ENCODE measurements at regions not wholly inside any gene's neighbourhood (a gene's known extent, or its start where the extent isn't known, plus 50 kb on each side); places are given as distances from the start of the nearest gene placed in this dataset.

GRCh38 chr12:18943200-18943599 lies 186.3 kb upstream of the PLEKHA5 start:
- no peak overlapping the region for H3K9ac ChIP-seq (ENCODE audit: low read length)
- 77% methylated on average over 4 of the region's 5 CpGs for WGBS

GRCh38 chr12:18946106-18946505 lies 183.4 kb upstream of the PLEKHA5 start:
- H2BK5ac ChIP-seq (ENCODE audit: low read depth, low read length, poor library complexity, severe bottlenecking): no peak overlapping the region
- no peak overlapping the region for H3K4me2 ChIP-seq (ENCODE audit: low read length, poor library complexity, severe bottlenecking)
- no peak overlapping the region for H3K27ac ChIP-seq (ENCODE audit: low read length, poor library complexity, severe bottlenecking)
- H4K8ac ChIP-seq (ENCODE audit: low read length): no peak overlapping the region
- H3K23ac ChIP-seq (ENCODE audit: low read length in 2 of 2): no peak overlapping the region
- H2AFZ ChIP-seq (ENCODE audit: low read depth, low read length): no peak overlapping the region
- no peaks in the 10 kb centered on the region for H3K4me1 ChIP-seq (ENCODE audit: control insufficient read depth, insufficient read depth, low read depth, low read length)
- H3K18ac ChIP-seq (ENCODE audit: low read depth in 1 of 2, low read length in 2 of 2): no peak overlapping the region
- no peak overlapping the region for H3K9ac ChIP-seq (ENCODE audit: low read length)
- no peaks in the 10 kb centered on the region for H3K36me3 ChIP-seq (ENCODE audit: control insufficient read depth in 1 of 2, insufficient read depth in 2 of 2, low read depth in 1 of 2, low read length in 2 of 2)
- H2BK120ac ChIP-seq (ENCODE audit: low read depth, low read length): no peak overlapping the region
- no peak overlapping the region for H4K91ac ChIP-seq (ENCODE audit: low read length)
- no peak for DNase-seq
- H3K14ac ChIP-seq (ENCODE audit: low read length in 2 of 2): no peak overlapping the region
- 99% methylated on average over 5 of the region's 5 CpGs for WGBS
- H2BK15ac ChIP-seq (ENCODE audit: low read depth, poor library complexity, severe bottlenecking): no peak overlapping the region
- no peak overlapping the region for H3K4me3 ChIP-seq (ENCODE audit: insufficient read depth in 1 of 2, low read depth in 1 of 2, low read length in 2 of 2)
- H3K9me3 ChIP-seq (ENCODE audit: control insufficient read depth, low read length): no peaks in the 10 kb centered on the region
- no peak overlapping the region for H3K4ac ChIP-seq (ENCODE audit: low read depth in 1 of 2, low read length in 2 of 2)
- H3K27me3 ChIP-seq (ENCODE audit: control insufficient read depth in 1 of 2, insufficient read depth in 1 of 2, low read length in 2 of 2): no peaks in the 10 kb centered on the region
- no peak overlapping the region for H2BK12ac ChIP-seq (ENCODE audit: low read length in 2 of 2)
- H2AK5ac ChIP-seq (ENCODE audit: low read length, severe bottlenecking): no peak overlapping the region
- H3K79me1 ChIP-seq (replicated peaks; ENCODE audit: low read length, poor library complexity, severe bottlenecking): no peaks in the 10 kb centered on the region

More at GRCh38 chr12:18943200-18943599, 186.3 kb upstream of the PLEKHA5 start:
- no peaks in the 10 kb centered on the region for H3K27me3 ChIP-seq (ENCODE audit: control insufficient read depth in 1 of 2, insufficient read depth in 1 of 2, low read length in 2 of 2)
- no peak overlapping the region for H3K4me3 ChIP-seq (ENCODE audit: insufficient read depth in 1 of 2, low read depth in 1 of 2, low read length in 2 of 2)
- H3K4me2 ChIP-seq (ENCODE audit: low read length, poor library complexity, severe bottlenecking): no peak overlapping the region
- no peak overlapping the region for H3K14ac ChIP-seq (ENCODE audit: low read length in 2 of 2)
- H2BK15ac ChIP-seq (ENCODE audit: low read depth, poor library complexity, severe bottlenecking): no peak overlapping the region
- no peak overlapping the region for H3K27ac ChIP-seq (ENCODE audit: low read length, poor library complexity, severe bottlenecking)
- H2BK5ac ChIP-seq (ENCODE audit: low read depth, low read length, poor library complexity, severe bottlenecking): no peak overlapping the region
- H4K91ac ChIP-seq (ENCODE audit: low read length): no peak overlapping the region
- H2AFZ ChIP-seq (ENCODE audit: low read depth, low read length): no peak overlapping the region
- DNase-seq: no peak
- no peak overlapping the region for H2BK12ac ChIP-seq (ENCODE audit: low read length in 2 of 2)
- H3K9me3 ChIP-seq (ENCODE audit: control insufficient read depth, low read length): no peaks in the 10 kb centered on the region
- H3K4me1 ChIP-seq (ENCODE audit: control insufficient read depth, insufficient read depth, low read depth, low read length): no peaks in the 10 kb centered on the region
- no peaks in the 10 kb centered on the region for H3K79me1 ChIP-seq (replicated peaks; ENCODE audit: low read length, poor library complexity, severe bottlenecking)
- no peak overlapping the region for H3K4ac ChIP-seq (ENCODE audit: low read depth in 1 of 2, low read length in 2 of 2)
- H3K36me3 ChIP-seq (ENCODE audit: control insufficient read depth in 1 of 2, insufficient read depth in 2 of 2, low read depth in 1 of 2, low read length in 2 of 2): no peaks in the 10 kb centered on the region
- H2AK5ac ChIP-seq (ENCODE audit: low read length, severe bottlenecking): no peak overlapping the region
- H3K18ac ChIP-seq (ENCODE audit: low read depth in 1 of 2, low read length in 2 of 2): no peak overlapping the region
- H2BK120ac ChIP-seq (ENCODE audit: low read depth, low read length): no peak overlapping the region
- H4K8ac ChIP-seq (ENCODE audit: low read length): no peak overlapping the region
- H3K23ac ChIP-seq (ENCODE audit: low read length in 2 of 2): no peak overlapping the region

GRCh38 chr12:18951218-18951617 lies 178.3 kb upstream of the PLEKHA5 start:
- H4K8ac ChIP-seq (ENCODE audit: low read length): no peak overlapping the region
- no peak overlapping the region for H2AFZ ChIP-seq (ENCODE audit: low read depth, low read length)
- H3K27ac ChIP-seq (ENCODE audit: low read length, poor library complexity, severe bottlenecking): no peak overlapping the region
- no peaks in the 10 kb centered on the region for H3K79me1 ChIP-seq (replicated peaks; ENCODE audit: low read length, poor library complexity, severe bottlenecking)
- H3K9me3 ChIP-seq (ENCODE audit: control insufficient read depth, low read length): no peaks in the 10 kb centered on the region
- no peaks in the 10 kb centered on the region for H3K36me3 ChIP-seq (ENCODE audit: control insufficient read depth in 1 of 2, insufficient read depth in 2 of 2, low read depth in 1 of 2, low read length in 2 of 2)
- H3K18ac ChIP-seq (ENCODE audit: low read depth in 1 of 2, low read length in 2 of 2): no peak overlapping the region
- H3K4me2 ChIP-seq (ENCODE audit: low read length, poor library complexity, severe bottlenecking): no peak overlapping the region
- H2BK12ac ChIP-seq (ENCODE audit: low read length in 2 of 2): no peak overlapping the region
- no peak for DNase-seq
- H2AK5ac ChIP-seq (ENCODE audit: low read length, severe bottlenecking): no peak overlapping the region
- H3K27me3 ChIP-seq (ENCODE audit: control insufficient read depth in 1 of 2, insufficient read depth in 1 of 2, low read length in 2 of 2): no peaks in the 10 kb centered on the region
- WGBS: 75% methylated on average over 6 of the region's 6 CpGs
- H3K4me3 ChIP-seq (ENCODE audit: insufficient read depth in 1 of 2, low read depth in 1 of 2, low read length in 2 of 2): no peak overlapping the region
- H3K9ac ChIP-seq (ENCODE audit: low read length): no peak overlapping the region
- no peak overlapping the region for H4K91ac ChIP-seq (ENCODE audit: low read length)
- no peak overlapping the region for H2BK5ac ChIP-seq (ENCODE audit: low read depth, low read length, poor library complexity, severe bottlenecking)
- H3K14ac ChIP-seq (ENCODE audit: low read length in 2 of 2): no peak overlapping the region
- H2BK15ac ChIP-seq (ENCODE audit: low read depth, poor library complexity, severe bottlenecking): no peak overlapping the region
- no peak overlapping the region for H3K4ac ChIP-seq (ENCODE audit: low read depth in 1 of 2, low read length in 2 of 2)
- peak overlapping the region in 1 of 2 experiments; percentile 89 for H3K23ac ChIP-seq (ENCODE audit: low read length in 2 of 2)
- no peak overlapping the region for H2BK120ac ChIP-seq (ENCODE audit: low read depth, low read length)
- H3K4me1 ChIP-seq (ENCODE audit: control insufficient read depth, insufficient read depth, low read depth, low read length): no peaks in the 10 kb centered on the region

GRCh38 chr12:18953505-18953904 lies 176.0 kb upstream of the PLEKHA5 start:
- no peak overlapping the region for H2BK120ac ChIP-seq (ENCODE audit: low read depth, low read length)
- DNase-seq: no peak
- no peaks in the 10 kb centered on the region for H3K27me3 ChIP-seq (ENCODE audit: control insufficient read depth in 1 of 2, insufficient read depth in 1 of 2, low read length in 2 of 2)
- no peak overlapping the region for H2AK5ac ChIP-seq (ENCODE audit: low read length, severe bottlenecking)
- no peaks in the 10 kb centered on the region for H3K79me1 ChIP-seq (replicated peaks; ENCODE audit: low read length, poor library complexity, severe bottlenecking)
- H3K23ac ChIP-seq (ENCODE audit: low read length in 2 of 2): no peak overlapping the region
- H4K91ac ChIP-seq (ENCODE audit: low read length): no peak overlapping the region
- no peak overlapping the region for H4K8ac ChIP-seq (ENCODE audit: low read length)
- no peak overlapping the region for H2BK15ac ChIP-seq (ENCODE audit: low read depth, poor library complexity, severe bottlenecking)
- no peaks in the 10 kb centered on the region for H3K9me3 ChIP-seq (ENCODE audit: control insufficient read depth, low read length)
- no peak overlapping the region for H3K4ac ChIP-seq (ENCODE audit: low read depth in 1 of 2, low read length in 2 of 2)
- no peak overlapping the region for H3K27ac ChIP-seq (ENCODE audit: low read length, poor library complexity, severe bottlenecking)
- H3K4me1 ChIP-seq (ENCODE audit: control insufficient read depth, insufficient read depth, low read depth, low read length): no peaks in the 10 kb centered on the region
- H3K18ac ChIP-seq (ENCODE audit: low read depth in 1 of 2, low read length in 2 of 2): no peak overlapping the region
- H3K14ac ChIP-seq (ENCODE audit: low read length in 2 of 2): no peak overlapping the region
- 86% methylated on average over 1 of the region's 1 CpG for WGBS
- no peak overlapping the region for H2AFZ ChIP-seq (ENCODE audit: low read depth, low read length)
- no peak overlapping the region for H3K4me2 ChIP-seq (ENCODE audit: low read length, poor library complexity, severe bottlenecking)
- no peak overlapping the region for H3K4me3 ChIP-seq (ENCODE audit: insufficient read depth in 1 of 2, low read depth in 1 of 2, low read length in 2 of 2)
- no peaks in the 10 kb centered on the region for H3K36me3 ChIP-seq (ENCODE audit: control insufficient read depth in 1 of 2, insufficient read depth in 2 of 2, low read depth in 1 of 2, low read length in 2 of 2)
- no peak overlapping the region for H2BK12ac ChIP-seq (ENCODE audit: low read length in 2 of 2)
- H3K9ac ChIP-seq (ENCODE audit: low read length): no peak overlapping the region
- H2BK5ac ChIP-seq (ENCODE audit: low read depth, low read length, poor library complexity, severe bottlenecking): no peak overlapping the region
